A673 (cell line): ENCODE measurements at regions not wholly inside any gene's neighbourhood (a gene's known extent, or its start where the extent isn't known, plus 50 kb on each side); places are given as distances from the start of the nearest gene placed in this dataset.
"Not testable (repeated sequence)": the region's sequence is repeated elsewhere in the genome, so short reads cannot be mapped to it uniquely, and the experiment has no call there.

ENCODE experiments used
- BruUV-seq: library from RNA; stranded (reverse); fragments of 400-500 nt; replicated peaks from 2 replicates; lab custom pipeline; 2021; lab: Mats Ljungman, UMichigan
- CTCF ChIA-PET: fragments of 300-600 bp; sonication (Branson Sonifier 250); formaldehyde crosslinking; loops from one replicate; lab custom pipeline; 2022; ENCODE audit warnings: antibody characterized with exemption; lab: Charles Lee
- POLR2A ChIA-PET: fragments of 300-600 bp; sonication (Branson Sonifier 250); formaldehyde crosslinking; loops from one replicate; lab custom pipeline; 2022; ENCODE audit warnings: antibody characterized with exemption; ENCODE audit not compliant: low non-redundant PET; lab: Charles Lee
- DNase-seq: peaks from one replicate; pipeline ENCODE4 v3.0.0-alpha.2; 2015; ENCODE audit warnings: low spot score
- H3K27ac ChIP-seq: fragments of 200-600 bp; sonication (generic); 2 replicates; pipeline ENCODE4 v1.5.1; 2016; ENCODE audit warnings: mixed run types, low read depth, mild to moderate bottlenecking, mixed read lengths, antibody characterized with exemption, low read length; ENCODE audit not compliant: poor library complexity, severe bottlenecking
- H3K27me3 ChIP-seq: fragments of 200-600 bp; sonication (generic); replicated peaks from 2 replicates; pipeline ENCODE4 v1.6.1; 2017; ENCODE audit warnings: mixed run types, low read depth, mild to moderate bottlenecking, mixed read lengths, antibody characterized with exemption, low read length; ENCODE audit not compliant: insufficient read depth, poor library complexity
- H3K36me3 ChIP-seq: fragments of 200-600 bp; sonication (generic); 2 replicates; pipeline ENCODE4 v1.6.1; 2016; ENCODE audit warnings: mixed run types, mild to moderate bottlenecking, mixed read lengths, antibody characterized with exemption, low read length; ENCODE audit not compliant: insufficient read depth, poor library complexity, severe bottlenecking
- H3K4me1 ChIP-seq: fragments of 200-600 bp; sonication (generic); 2 replicates; pipeline ENCODE4 v1.6.1; 2017; ENCODE audit warnings: mixed run types, mild to moderate bottlenecking, mixed read lengths, antibody characterized with exemption, low read length; ENCODE audit not compliant: insufficient read depth, poor library complexity, severe bottlenecking
- H3K4me3 ChIP-seq: fragments of 200-600 bp; sonication (generic); 2 replicates; pipeline ENCODE4 v1.5.1; 2016; ENCODE audit warnings: low read depth, mixed run types, mild to moderate bottlenecking, mixed read lengths, low read length; ENCODE audit not compliant: poor library complexity, severe bottlenecking
- H3K9me3 ChIP-seq: fragments of 200-600 bp; sonication (generic); 2 replicates; pipeline ENCODE4 v1.6.1; 2016; ENCODE audit warnings: mixed run types, low read depth, mild to moderate bottlenecking, mixed read lengths, antibody characterized with exemption, low read length; ENCODE audit not compliant: poor library complexity, severe bottlenecking
- intact Hi-C: fragments of 100-400 bp; cut with micrococcal nuclease; formaldehyde crosslinking; loops from one replicate; pipeline ENCODE4 v1.10.0; 2022; ENCODE audit not compliant: unreplicated experiment

DNA sequence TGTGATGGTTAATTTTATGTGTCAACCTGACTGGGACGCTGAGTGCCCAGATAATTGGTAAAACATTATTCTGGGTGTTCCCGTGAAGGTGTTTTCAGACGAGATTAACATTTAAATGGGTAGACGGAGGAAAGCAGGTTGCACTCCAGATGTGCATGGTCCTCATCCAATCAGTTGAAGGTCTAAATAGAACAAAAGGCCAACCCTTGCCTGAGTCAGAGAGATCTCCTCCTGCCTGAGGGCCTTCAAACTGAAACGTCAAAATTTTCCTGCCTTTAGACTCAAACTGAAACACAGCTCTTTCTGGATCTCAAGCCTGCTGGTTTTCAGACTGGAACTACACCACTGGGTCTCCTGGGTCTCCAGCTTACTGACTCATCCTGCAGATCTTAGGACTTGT, 73.5 kb downstream of the NPIPA8 start:
- intact Hi-C loops, CTCF ChIA-PET, H3K27ac ChIP-seq, BruUV-seq, H3K27me3 ChIP-seq, DNase-seq, H3K9me3 ChIP-seq, H3K4me1 ChIP-seq, H3K36me3 ChIP-seq, POLR2A ChIA-PET, H3K4me3 ChIP-seq: not testable (repeated sequence)

DNA sequence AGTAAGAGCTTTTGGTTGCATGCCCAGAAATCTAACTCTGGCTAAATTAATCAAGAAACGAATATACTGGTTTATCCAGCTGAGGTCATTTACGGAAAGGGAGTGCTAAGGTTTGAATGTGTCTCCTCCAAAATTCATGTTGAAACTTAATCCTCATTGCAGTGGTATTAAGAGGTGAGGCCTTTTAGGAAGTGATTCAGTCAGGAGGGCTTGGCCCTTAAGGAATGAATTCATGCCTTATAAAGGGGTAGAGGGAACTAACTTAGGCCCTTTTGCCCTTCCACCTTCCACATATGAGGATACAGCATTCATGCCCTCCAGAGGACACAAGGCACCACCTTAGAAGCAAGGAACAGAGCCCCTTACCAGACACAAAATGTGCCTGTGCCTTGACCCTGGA, 74.7 kb downstream of the NPIPA8 start:
- H3K4me3 ChIP-seq, H3K27ac ChIP-seq, DNase-seq, H3K4me1 ChIP-seq, H3K27me3 ChIP-seq, CTCF ChIA-PET, intact Hi-C loops, POLR2A ChIA-PET, BruUV-seq, H3K9me3 ChIP-seq, H3K36me3 ChIP-seq: not testable (repeated sequence)

DNA sequence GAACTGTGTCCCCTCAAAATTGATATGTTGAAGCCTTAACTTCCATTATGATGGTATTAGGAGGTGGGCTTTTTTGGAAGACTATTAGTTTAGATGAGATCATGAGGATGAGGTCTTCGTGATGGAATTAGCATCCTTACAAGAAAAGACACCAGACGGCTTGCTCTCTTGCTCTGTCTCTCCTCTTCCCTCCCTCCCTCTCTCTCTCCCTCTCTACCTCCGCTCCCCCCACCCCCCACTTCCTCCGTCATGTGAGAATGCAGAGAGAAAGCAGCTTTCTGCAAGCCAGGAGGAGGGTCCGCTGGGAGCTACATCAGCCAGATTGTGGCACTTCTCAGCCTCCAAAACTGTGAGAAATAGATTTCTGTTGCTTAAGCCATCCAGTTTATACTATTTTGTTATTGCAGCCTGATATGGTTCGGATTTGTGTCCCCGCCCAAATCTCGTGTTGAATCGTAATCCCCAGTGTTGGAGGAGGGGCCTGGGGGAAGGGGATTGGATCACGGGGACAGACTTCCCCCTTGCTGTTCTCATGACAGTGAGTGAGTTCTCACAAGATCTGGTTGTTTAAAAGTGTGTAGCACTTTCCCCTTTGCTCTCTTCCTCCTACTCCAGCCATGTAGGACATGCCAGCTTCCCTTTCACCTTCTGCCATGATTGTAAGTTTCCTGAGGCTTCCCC, 76.9 kb downstream of the NPIPA8 start:
- POLR2A ChIA-PET, CTCF ChIA-PET, H3K36me3 ChIP-seq, H3K4me3 ChIP-seq, H3K4me1 ChIP-seq, DNase-seq, H3K9me3 ChIP-seq, H3K27ac ChIP-seq, H3K27me3 ChIP-seq, BruUV-seq, intact Hi-C loops: not testable (repeated sequence)

DNA sequence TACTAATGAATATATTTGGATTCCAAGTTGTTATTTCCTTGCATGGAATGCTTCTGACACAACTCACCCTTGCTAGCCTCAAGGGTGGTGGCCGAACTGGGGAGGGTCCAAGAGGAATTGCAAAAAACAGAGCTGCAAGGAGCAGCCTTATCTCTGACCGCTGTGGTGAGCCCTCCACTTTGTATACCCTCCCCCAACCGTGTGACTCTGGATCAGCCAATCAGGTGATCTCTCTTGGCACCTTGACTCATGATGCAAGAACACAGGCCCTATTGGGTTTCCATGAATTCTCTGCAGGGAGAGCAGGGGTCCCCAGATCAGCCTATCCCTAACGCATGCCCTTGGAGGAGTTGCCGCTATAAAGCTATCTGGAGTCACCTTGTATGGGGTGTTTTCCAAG, 83.6 kb downstream of the NPIPA8 start:
- H3K27me3 ChIP-seq, CTCF ChIA-PET, H3K36me3 ChIP-seq, DNase-seq, BruUV-seq, H3K4me3 ChIP-seq, intact Hi-C loops, POLR2A ChIA-PET, H3K27ac ChIP-seq, H3K4me1 ChIP-seq, H3K9me3 ChIP-seq: not testable (repeated sequence)

DNA sequence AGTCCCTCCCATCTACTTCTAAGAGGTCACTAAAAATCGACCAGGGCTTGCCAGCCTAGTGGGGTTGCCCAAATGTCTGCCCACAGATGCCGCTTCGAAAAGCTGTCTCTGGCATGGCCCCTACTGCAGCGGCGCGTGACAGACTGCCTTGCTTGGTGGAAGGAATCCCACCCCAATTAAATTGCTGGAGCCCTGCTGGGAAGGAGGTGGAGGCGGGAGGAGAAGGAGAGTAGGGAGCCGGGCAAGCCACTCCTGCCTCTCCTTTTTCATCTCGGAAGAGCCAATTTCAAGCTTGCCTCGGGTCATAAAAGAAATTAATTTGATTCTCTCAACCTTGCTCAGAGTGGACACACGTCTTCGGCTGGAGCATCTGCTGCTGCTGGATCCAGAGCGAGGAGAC, 106.0 kb downstream of the NPIPA8 start:
- H3K27ac ChIP-seq, H3K4me1 ChIP-seq, H3K4me3 ChIP-seq, BruUV-seq, POLR2A ChIA-PET, intact Hi-C loops, CTCF ChIA-PET, DNase-seq, H3K36me3 ChIP-seq, H3K9me3 ChIP-seq, H3K27me3 ChIP-seq: not testable (repeated sequence)

DNA sequence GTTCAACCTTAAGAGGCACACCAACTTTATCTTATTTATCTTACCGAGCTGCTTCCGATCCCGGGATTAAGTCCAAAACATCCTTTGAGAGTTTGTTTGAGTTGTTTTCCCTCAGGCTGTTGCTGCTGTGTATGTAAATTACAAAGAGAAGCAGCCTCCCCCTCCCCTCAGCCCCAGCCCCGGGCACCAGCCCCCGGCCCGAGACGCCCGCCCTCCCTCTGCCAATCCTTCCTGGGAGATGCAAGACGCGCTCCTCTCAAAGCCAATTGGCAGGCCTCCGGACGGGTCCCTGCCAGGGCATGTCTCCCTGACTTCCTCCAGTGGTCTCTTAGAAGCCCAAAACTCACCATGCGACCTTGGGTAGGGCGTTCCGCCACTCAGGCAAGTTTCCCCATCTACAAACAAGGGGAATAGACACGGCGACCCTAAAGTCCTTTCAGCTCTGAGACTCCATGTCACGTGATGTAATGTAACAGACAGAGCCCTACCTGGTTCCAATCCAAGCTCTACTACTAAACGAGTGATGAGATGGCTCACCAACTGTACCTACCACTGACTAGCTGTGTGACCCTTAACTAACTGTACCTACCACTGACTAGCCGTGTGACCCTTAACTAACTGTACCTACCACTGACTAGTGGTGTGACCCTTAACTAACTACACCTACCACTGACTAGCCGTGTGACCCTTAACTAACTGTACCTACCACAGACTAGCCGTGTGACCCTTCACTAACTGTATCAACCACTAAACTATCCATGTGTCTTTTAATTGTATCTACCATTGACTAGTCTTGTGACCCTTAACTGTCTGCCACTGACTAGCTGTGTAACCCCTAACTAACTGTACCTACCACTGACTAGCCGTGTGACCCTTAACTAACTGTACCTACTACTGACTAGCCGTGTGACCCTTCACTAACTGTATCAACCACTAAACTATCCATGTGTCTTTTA, 114.2 kb downstream of the NPIPA8 start:
- H3K27me3 ChIP-seq, H3K4me1 ChIP-seq, BruUV-seq, H3K9me3 ChIP-seq, CTCF ChIA-PET, H3K4me3 ChIP-seq, H3K27ac ChIP-seq, POLR2A ChIA-PET, intact Hi-C loops, H3K36me3 ChIP-seq, DNase-seq: not testable (repeated sequence)

DNA sequence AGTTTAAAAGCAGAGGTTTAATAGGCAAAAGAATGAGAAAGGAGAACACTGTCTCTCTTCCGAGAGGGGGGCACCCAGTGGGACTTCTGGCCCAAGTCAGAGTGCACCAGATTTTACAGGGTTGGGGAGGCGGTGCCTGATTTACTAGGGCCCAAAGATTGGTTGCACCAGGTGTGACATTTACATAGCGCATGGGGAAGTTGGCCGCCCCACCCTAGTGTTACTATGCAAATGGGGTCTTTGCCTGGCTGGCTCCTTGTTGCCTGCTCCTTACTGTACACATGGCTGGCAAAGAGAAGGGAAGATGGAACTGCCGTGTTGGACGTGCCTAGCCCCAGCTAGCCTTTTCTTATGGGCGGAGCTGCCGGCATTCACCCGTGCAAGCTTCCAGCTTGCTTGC, 118.8 kb downstream of the NPIPA8 start:
- POLR2A ChIA-PET, intact Hi-C loops, H3K27ac ChIP-seq, CTCF ChIA-PET, H3K4me3 ChIP-seq, H3K9me3 ChIP-seq, H3K4me1 ChIP-seq, BruUV-seq, H3K27me3 ChIP-seq, DNase-seq, H3K36me3 ChIP-seq: not testable (repeated sequence)
